Natural killer cell (primary cell): ENCODE measurements at regions not wholly inside any gene's neighbourhood (a gene's known extent, or its start where the extent isn't known, plus 50 kb on each side); places are given as distances from the start of the nearest gene placed in this dataset.

Experiments used
- ATAC-seq, 3 donors: fragments of 150-1000 bp in 2 of 3; fragments of 200-7000 bp in 1 of 3; cut with Tn5 transposase; 1 replicate in 1 of 3; 2 replicates in 2 of 3; pipeline ENCODE4 v1.10.0; 2021; ENCODE audit warnings: mild to moderate bottlenecking in 2 of 3, moderate library complexity in 2 of 3
- DNase-seq, 2 donors: peaks; one replicate each; pipeline versions ENCODE4 v3.0.0 to v3.0.0-alpha.2; 2013 to 2021; ENCODE audit warnings: mixed read lengths in 1 of 2
- H3K27ac ChIP-seq: one replicate; pipeline ENCODE4 v1.5.1; 2013; ENCODE audit warnings: mild to moderate bottlenecking, low read length
- H3K27me3 ChIP-seq: one replicate; pipeline ENCODE4 v1.6.1; 2013; ENCODE audit warnings: low read length; ENCODE audit not compliant: control insufficient read depth, insufficient read depth
- H3K36me3 ChIP-seq: one replicate; pipeline ENCODE4 v1.6.1; 2013; ENCODE audit warnings: low read length; ENCODE audit not compliant: control insufficient read depth, insufficient read depth
- H3K4me1 ChIP-seq: one replicate; pipeline ENCODE4 v1.6.1; 2013; ENCODE audit warnings: low read length; ENCODE audit not compliant: control insufficient read depth, insufficient read depth
- H3K4me3 ChIP-seq: one replicate; pipeline ENCODE4 v1.5.1; 2013; ENCODE audit warnings: low read length
- H3K9me3 ChIP-seq: one replicate; pipeline ENCODE4 v1.6.1; 2013; ENCODE audit warnings: low read length; ENCODE audit not compliant: control insufficient read depth, insufficient read depth
- H3K27ac Mint-ChIP-seq, 2 donors: one replicate each; pipeline ENCODE4 v1.8.0; 2022; ENCODE audit warnings: mild to moderate bottlenecking in 2 of 2, mixed read lengths in 2 of 2, moderate library complexity in 1 of 2
- H3K27me3 Mint-ChIP-seq, 2 donors: one replicate each; pipeline ENCODE4 v1.8.0; 2022; ENCODE audit warnings: low read depth in 2 of 2, mixed read lengths in 2 of 2
- H3K36me3 Mint-ChIP-seq: one replicate; pipeline ENCODE4 v1.8.0; 2022; ENCODE audit warnings: mixed read lengths
- H3K4me1 Mint-ChIP-seq, 2 donors: one replicate each; pipeline ENCODE4 v1.8.0; 2022; ENCODE audit warnings: mixed read lengths in 2 of 2
- H3K4me3 Mint-ChIP-seq: one replicate; pipeline ENCODE4 v1.8.0; 2022; ENCODE audit warnings: mild to moderate bottlenecking, moderate library complexity, mixed read lengths
- H3K9me3 Mint-ChIP-seq, 2 donors: one replicate each; pipeline ENCODE4 v1.8.0; 2022; ENCODE audit warnings: mixed read lengths in 2 of 2
- WGBS: methylation state at CpG from one replicate; pipeline ENCODE4 v1.1.7; 2013; ENCODE audit warnings: missing lambda C conversion rate; ENCODE audit not compliant: insufficient coverage; 5-methylcytosine and 5-hydroxymethylcytosine counted together
- intact Hi-C: fragments of 100-400 bp; cut with micrococcal nuclease; formaldehyde crosslinking; loops from one replicate; pipeline ENCODE4 v1.14.2; 2022
- TF ChIP-seq, protein P1 (sequence below): fragments of 200-600 bp; IDR thresholded peaks from one replicate; pipeline ENCODE4 v1.8.0; 2022; ENCODE audit warnings: antibody characterized with exemption

DNA sequence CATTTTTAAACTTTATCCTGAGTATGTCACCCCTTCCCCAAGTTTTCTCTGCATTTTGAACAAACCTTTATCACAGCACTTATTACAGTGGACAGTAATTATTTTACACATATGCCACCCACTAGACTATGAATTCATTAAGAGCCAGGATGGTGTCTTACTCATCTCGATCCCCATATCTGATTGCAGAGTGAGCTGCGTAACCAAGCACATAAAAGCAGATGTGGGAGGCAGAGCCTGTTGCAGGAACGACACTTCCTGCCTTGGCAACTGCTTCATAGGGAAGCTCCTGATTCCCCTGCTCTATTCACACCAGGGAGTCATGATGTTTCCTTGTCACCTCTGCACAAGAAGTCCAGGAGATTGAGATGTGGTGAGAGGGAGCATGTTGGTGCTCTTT is 91.1 kb downstream of the MINAR1 start:
- Mint-ChIP-seq H3K9me3 (no peaks in the 10 kb centered on the region), H3K27ac (no peak overlapping the region), H3K4me3 (no peak overlapping the region), H3K27me3 (peaks cover 6 to 23% of the 10 kb centered on the region in 2 donors), H3K4me1 (no peaks in the 10 kb centered on the region), H3K36me3 (no peaks in the 10 kb centered on the region)
- H3K4me3 ChIP-seq = no peak overlapping the region
- no peak overlapping the region for H3K27ac ChIP-seq
- no peaks in the 10 kb centered on the region for H3K9me3 ChIP-seq
- H3K27me3 ChIP-seq = no peaks in the 10 kb centered on the region
- TF ChIP-seq, protein P1, sequence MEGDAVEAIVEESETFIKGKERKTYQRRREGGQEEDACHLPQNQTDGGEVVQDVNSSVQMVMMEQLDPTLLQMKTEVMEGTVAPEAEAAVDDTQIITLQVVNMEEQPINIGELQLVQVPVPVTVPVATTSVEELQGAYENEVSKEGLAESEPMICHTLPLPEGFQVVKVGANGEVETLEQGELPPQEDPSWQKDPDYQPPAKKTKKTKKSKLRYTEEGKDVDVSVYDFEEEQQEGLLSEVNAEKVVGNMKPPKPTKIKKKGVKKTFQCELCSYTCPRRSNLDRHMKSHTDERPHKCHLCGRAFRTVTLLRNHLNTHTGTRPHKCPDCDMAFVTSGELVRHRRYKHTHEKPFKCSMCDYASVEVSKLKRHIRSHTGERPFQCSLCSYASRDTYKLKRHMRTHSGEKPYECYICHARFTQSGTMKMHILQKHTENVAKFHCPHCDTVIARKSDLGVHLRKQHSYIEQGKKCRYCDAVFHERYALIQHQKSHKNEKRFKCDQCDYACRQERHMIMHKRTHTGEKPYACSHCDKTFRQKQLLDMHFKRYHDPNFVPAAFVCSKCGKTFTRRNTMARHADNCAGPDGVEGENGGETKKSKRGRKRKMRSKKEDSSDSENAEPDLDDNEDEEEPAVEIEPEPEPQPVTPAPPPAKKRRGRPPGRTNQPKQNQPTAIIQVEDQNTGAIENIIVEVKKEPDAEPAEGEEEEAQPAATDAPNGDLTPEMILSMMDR = no peak
- intact Hi-C loops = no loop called here
- DNase-seq (no peak), ATAC-seq (no peak)
- 67% methylated on average over 3 of the region's 3 CpGs for WGBS
- H3K4me1 ChIP-seq = no peaks in the 10 kb centered on the region
- no peaks in the 10 kb centered on the region for H3K36me3 ChIP-seq

DNA sequence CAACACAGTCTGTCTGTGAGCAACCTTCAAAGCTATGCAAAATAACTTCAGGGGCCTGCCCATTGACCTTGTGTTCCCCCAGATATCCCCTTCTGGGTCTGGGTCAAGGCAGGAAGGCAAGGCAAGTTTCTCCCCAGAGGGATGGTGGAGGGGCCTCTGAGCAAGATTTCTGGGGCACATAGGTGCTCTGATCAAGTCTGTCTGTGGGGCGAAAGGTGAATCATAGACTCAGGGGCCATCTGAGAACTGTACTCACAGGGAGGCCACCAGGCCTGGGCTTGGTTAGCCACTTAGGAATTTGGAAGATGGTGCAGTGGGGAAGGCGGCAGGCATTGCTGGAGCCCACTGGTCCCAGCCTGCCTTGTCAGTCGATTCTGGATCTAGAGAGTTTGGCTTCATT is 92.4 kb downstream of the MINAR1 start:
- H3K36me3 ChIP-seq = no peaks in the 10 kb centered on the region

DNA sequence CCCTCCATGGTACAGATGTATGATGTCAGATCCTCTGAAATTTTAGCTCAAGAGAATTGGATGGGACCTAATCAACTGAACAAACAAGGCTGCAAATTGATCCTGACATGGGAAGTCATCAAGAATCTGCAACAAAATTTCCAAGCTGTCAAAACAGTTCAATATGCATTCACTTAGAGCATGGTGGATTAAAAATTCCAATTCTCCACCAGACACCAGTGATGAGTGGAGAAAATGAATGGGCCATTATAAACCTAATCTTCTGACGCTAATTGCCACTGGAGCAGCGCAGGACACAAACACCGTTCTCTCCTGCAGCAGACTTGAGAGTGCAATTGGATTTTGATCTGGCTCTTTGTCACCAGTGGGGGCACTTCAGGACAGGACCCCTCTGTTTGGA is 94.2 kb downstream of the MINAR1 start:
- no peaks in the 10 kb centered on the region for H3K9me3 ChIP-seq
- H3K27ac ChIP-seq = no peak overlapping the region
- Mint-ChIP-seq H3K4me3 (no peak overlapping the region), H3K36me3 (no peaks in the 10 kb centered on the region), H3K27me3 (peaks cover 8 to 30% of the 10 kb centered on the region in 2 donors), H3K9me3 (no peaks in the 10 kb centered on the region), H3K27ac (no peak overlapping the region), H3K4me1 (no peaks in the 10 kb centered on the region)
- H3K27me3 ChIP-seq = no peaks in the 10 kb centered on the region
- intact Hi-C loops = no loop called here
- WGBS = 87% methylated on average over 3 of the region's 3 CpGs
- DNase-seq (no peak), ATAC-seq (no peak)
- H3K4me1 ChIP-seq = no peaks in the 10 kb centered on the region
- TF ChIP-seq, protein P1 = no peak
- H3K4me3 ChIP-seq = no peak overlapping the region
- no peaks in the 10 kb centered on the region for H3K36me3 ChIP-seq

More for the DNA sequence above, 92.4 kb downstream of the MINAR1 start:
- intact Hi-C loops = no loop called here
- Mint-ChIP-seq H3K4me3 (no peak overlapping the region), H3K27ac (no peak overlapping the region), H3K27me3 (peaks cover 8 to 21% of the 10 kb centered on the region in 2 donors), H3K36me3 (no peaks in the 10 kb centered on the region), H3K4me1 (no peaks in the 10 kb centered on the region), H3K9me3 (no peaks in the 10 kb centered on the region)
- TF ChIP-seq, protein P1 = no peak
- no peak for DNase-seq
- ATAC-seq = no peak
- WGBS = 94% methylated on average over 2 of the region's 3 CpGs
- H3K4me1 ChIP-seq = no peaks in the 10 kb centered on the region
- H3K4me3 ChIP-seq = no peak overlapping the region
- H3K27ac ChIP-seq = no peak overlapping the region
- no peaks in the 10 kb centered on the region for H3K9me3 ChIP-seq
- no peaks in the 10 kb centered on the region for H3K27me3 ChIP-seq

DNA sequence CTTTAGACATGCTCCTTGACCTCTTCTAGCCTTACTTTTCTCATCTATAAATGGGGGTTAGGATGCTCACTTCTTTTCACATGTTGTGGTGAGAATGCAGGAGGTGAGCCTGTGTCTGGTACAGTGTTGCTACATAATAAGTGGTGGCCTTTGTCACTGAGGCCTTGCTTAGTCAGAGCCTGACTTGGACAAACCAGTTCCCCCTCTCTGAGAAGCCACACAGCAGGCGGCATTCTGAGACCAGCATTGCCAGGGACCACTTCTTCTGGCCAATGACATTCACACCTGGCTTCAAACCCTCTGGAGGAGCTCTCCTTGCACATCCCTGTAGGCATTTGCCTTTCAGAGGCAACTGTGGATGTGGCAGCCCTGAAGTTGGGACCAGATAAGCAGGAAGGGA is 95.7 kb downstream of the MINAR1 start:
- H3K4me3 Mint-ChIP-seq = no peak overlapping the region
- intact Hi-C loops = no loop called here

More for the DNA sequence above, 95.7 kb downstream of the MINAR1 start:
- Mint-ChIP-seq H3K27ac (no peak overlapping the region), H3K36me3 (no peaks in the 10 kb centered on the region), H3K27me3 (peaks cover 8 to 34% of the 10 kb centered on the region in 2 donors), H3K9me3 (no peaks in the 10 kb centered on the region), H3K4me1 (no peaks in the 10 kb centered on the region)
- H3K9me3 ChIP-seq = no peaks in the 10 kb centered on the region
- TF ChIP-seq, protein P1 = no peak
- 39% methylated on average over 1 of the region's 1 CpG for WGBS
- no peak overlapping the region for H3K27ac ChIP-seq
- H3K27me3 ChIP-seq = no peaks in the 10 kb centered on the region
- no peaks in the 10 kb centered on the region for H3K4me1 ChIP-seq
- DNase-seq (no peak), ATAC-seq (no peak)
- no peak overlapping the region for H3K4me3 ChIP-seq
- no peaks in the 10 kb centered on the region for H3K36me3 ChIP-seq
